ENCODE measurements at regions not wholly inside any gene's neighbourhood (a gene's known extent, or its start where the extent isn't known, plus 50 kb on each side); places are given as distances from the start of the nearest gene placed in this dataset.

DNA sequence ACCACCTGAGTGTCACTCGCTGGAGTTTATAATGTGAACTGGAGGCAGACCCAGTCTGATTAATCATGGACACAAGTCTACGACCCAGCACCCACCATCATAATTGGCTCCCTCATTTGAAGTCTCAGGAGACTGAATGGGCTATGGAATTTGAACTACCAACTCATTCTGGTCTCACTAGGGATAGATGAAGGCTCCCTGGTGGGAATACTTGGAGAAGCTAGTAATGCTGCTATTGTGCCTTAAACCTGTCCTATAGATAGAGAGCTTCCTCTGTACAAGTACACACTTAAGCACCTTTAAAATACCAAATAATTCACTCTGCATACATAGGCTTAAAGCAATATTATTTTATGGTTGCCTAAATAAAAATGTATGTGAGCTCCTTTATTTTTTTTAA is 90.8 kb upstream of the SMARCAD1 start:
- Histone ChIP-seq H3K4me3 (no peak overlapping the region), H3K4me2 (ENCODE audit: control insufficient read depth, insufficient read depth) (no peak overlapping the region), H3K79me2 (ENCODE audit: control insufficient read depth, insufficient read depth, low read length) (no peaks in the 10 kb centered on the region), H3K27me3 (replicated peaks in 1 of 2; ENCODE audit: control insufficient read depth in 2 of 2, insufficient read depth in 2 of 2, low read length in 1 of 2) (no peaks in the 10 kb centered on the region), H3K9me3 (replicated peaks; ENCODE audit: control insufficient read depth, insufficient read depth, low read length) (no peaks in the 10 kb centered on the region), H3K4me1 (ENCODE audit: control insufficient read depth, insufficient read depth, low read length) (no peaks in the 10 kb centered on the region), H3K27ac (ENCODE audit: control insufficient read depth, insufficient read depth) (no peak overlapping the region), H3K9ac (ENCODE audit: control insufficient read depth, insufficient read depth, low read length) (no peak overlapping the region), H3K36me3 (ENCODE audit: control insufficient read depth in 2 of 2, insufficient read depth in 2 of 2, low read length in 1 of 2) (no peaks in the 10 kb centered on the region), H4K20me1 (ENCODE audit: control insufficient read depth, insufficient read depth) (no peaks in the 10 kb centered on the region), H2AFZ (ENCODE audit: control insufficient read depth, low read depth, low read length) (no peak overlapping the region)
- no peak for FAIRE-seq
- in situ Hi-C loops (cut with MboI), result no loop called here
- DNase-seq (ENCODE audit: low read depth, low spot score), result no peak
- no peak for ATAC-seq
- ChIA-PET CTCF (no interaction called here), POLR2A (no interaction called here), SMC1A (ENCODE audit: uncharacterized antibody, unreplicated experiment) (interaction anchor here (0.9 to 1.5 kb wide), 2 partner anchors 15 to 33 kb away, joined by 3 read pairs; no protein-coding TSS in a partner anchor), RAD21 (ENCODE audit: unreplicated experiment) (no interaction called here)
- no TSS peak for BruUV-seq (replicated peaks)
- WGBS (ENCODE audit: insufficient coverage, insufficient replicate concordance, low lambda C conversion rate, missing lambda C conversion rate), result 25% methylated on average over 2 of the region's 2 CpGs
- intact Hi-C loops (cut with micrococcal nuclease; ENCODE audit: unreplicated experiment), result no loop called here
- TF ChIP-seq CBFB (IDR thresholded peaks at IDR 0.05; ENCODE audit: low read depth), result no peak
- no peak for TF ChIP-seq EGR1 (IDR thresholded peaks at IDR 0.05; ENCODE audit: borderline replicate concordance in 1 of 2, low read depth in 2 of 2, low read length in 2 of 2)
- TF ChIP-seq, protein P1, sequence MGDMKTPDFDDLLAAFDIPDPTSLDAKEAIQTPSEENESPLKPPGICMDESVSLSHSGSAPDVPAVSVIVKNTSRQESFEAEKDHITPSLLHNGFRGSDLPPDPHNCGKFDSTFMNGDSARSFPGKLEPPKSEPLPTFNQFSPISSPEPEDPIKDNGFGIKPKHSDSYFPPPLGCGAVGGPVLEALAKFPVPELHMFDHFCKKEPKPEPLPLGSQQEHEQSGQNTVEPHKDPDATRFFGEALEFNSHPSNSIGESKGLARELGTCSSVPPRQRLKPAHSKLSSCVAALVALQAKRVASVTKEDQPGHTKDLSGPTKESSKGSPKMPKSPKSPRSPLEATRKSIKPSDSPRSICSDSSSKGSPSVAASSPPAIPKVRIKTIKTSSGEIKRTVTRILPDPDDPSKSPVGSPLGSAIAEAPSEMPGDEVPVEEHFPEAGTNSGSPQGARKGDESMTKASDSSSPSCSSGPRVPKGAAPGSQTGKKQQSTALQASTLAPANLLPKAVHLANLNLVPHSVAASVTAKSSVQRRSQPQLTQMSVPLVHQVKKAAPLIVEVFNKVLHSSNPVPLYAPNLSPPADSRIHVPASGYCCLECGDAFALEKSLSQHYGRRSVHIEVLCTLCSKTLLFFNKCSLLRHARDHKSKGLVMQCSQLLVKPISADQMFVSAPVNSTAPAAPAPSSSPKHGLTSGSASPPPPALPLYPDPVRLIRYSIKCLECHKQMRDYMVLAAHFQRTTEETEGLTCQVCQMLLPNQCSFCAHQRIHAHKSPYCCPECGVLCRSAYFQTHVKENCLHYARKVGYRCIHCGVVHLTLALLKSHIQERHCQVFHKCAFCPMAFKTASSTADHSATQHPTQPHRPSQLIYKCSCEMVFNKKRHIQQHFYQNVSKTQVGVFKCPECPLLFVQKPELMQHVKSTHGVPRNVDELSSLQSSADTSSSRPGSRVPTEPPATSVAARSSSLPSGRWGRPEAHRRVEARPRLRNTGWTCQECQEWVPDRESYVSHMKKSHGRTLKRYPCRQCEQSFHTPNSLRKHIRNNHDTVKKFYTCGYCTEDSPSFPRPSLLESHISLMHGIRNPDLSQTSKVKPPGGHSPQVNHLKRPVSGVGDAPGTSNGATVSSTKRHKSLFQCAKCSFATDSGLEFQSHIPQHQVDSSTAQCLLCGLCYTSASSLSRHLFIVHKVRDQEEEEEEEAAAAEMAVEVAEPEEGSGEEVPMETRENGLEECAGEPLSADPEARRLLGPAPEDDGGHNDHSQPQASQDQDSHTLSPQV (IDR thresholded peaks at IDR 0.05), result no peak
- no peak for TF ChIP-seq HDAC2 (IDR thresholded peaks at IDR 0.05)
- no peak for TF ChIP-seq POU2F2 (IDR thresholded peaks at IDR 0.05; ENCODE audit: borderline replicate concordance, low read depth, low read length)
- TF ChIP-seq, protein P2, sequence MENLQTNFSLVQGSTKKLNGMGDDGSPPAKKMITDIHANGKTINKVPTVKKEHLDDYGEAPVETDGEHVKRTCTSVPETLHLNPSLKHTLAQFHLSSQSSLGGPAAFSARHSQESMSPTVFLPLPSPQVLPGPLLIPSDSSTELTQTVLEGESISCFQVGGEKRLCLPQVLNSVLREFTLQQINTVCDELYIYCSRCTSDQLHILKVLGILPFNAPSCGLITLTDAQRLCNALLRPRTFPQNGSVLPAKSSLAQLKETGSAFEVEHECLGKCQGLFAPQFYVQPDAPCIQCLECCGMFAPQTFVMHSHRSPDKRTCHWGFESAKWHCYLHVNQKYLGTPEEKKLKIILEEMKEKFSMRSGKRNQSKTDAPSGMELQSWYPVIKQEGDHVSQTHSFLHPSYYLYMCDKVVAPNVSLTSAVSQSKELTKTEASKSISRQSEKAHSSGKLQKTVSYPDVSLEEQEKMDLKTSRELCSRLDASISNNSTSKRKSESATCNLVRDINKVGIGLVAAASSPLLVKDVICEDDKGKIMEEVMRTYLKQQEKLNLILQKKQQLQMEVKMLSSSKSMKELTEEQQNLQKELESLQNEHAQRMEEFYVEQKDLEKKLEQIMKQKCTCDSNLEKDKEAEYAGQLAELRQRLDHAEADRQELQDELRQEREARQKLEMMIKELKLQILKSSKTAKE (IDR thresholded peaks at IDR 0.05; ENCODE audit: low read depth, poor library complexity, severe bottlenecking), result no peak
- TF ChIP-seq, protein P3, sequence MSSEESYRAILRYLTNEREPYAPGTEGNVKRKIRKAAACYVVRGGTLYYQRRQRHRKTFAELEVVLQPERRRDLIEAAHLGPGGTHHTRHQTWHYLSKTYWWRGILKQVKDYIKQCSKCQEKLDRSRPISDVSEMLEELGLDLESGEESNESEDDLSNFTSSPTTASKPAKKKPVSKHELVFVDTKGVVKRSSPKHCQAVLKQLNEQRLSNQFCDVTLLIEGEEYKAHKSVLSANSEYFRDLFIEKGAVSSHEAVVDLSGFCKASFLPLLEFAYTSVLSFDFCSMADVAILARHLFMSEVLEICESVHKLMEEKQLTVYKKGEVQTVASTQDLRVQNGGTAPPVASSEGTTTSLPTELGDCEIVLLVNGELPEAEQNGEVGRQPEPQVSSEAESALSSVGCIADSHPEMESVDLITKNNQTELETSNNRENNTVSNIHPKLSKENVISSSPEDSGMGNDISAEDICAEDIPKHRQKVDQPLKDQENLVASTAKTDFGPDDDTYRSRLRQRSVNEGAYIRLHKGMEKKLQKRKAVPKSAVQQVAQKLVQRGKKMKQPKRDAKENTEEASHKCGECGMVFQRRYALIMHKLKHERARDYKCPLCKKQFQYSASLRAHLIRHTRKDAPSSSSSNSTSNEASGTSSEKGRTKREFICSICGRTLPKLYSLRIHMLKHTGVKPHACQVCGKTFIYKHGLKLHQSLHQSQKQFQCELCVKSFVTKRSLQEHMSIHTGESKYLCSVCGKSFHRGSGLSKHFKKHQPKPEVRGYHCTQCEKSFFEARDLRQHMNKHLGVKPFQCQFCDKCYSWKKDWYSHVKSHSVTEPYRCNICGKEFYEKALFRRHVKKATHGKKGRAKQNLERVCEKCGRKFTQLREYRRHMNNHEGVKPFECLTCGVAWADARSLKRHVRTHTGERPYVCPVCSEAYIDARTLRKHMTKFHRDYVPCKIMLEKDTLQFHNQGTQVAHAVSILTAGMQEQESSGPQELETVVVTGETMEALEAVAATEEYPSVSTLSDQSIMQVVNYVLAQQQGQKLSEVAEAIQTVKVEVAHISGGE (CRISPR knock-in tag; IDR thresholded peaks at IDR 0.05), result no peak
- TF ChIP-seq NBN (IDR thresholded peaks at IDR 0.05), result no peak
- TF ChIP-seq POLR2A (IDR thresholded peaks at IDR 0.05; ENCODE audit: low read depth, low read length), result no peak
- TF ChIP-seq ZNF207 (IDR thresholded peaks at IDR 0.05; ENCODE audit: borderline replicate concordance), result no peak
- no peak for TF ChIP-seq DPF2 (IDR thresholded peaks at IDR 0.05)
- TF ChIP-seq MYB (IDR thresholded peaks at IDR 0.05; ENCODE audit: borderline replicate concordance, low read depth, low read length), result no peak
- TF ChIP-seq, protein P4, sequence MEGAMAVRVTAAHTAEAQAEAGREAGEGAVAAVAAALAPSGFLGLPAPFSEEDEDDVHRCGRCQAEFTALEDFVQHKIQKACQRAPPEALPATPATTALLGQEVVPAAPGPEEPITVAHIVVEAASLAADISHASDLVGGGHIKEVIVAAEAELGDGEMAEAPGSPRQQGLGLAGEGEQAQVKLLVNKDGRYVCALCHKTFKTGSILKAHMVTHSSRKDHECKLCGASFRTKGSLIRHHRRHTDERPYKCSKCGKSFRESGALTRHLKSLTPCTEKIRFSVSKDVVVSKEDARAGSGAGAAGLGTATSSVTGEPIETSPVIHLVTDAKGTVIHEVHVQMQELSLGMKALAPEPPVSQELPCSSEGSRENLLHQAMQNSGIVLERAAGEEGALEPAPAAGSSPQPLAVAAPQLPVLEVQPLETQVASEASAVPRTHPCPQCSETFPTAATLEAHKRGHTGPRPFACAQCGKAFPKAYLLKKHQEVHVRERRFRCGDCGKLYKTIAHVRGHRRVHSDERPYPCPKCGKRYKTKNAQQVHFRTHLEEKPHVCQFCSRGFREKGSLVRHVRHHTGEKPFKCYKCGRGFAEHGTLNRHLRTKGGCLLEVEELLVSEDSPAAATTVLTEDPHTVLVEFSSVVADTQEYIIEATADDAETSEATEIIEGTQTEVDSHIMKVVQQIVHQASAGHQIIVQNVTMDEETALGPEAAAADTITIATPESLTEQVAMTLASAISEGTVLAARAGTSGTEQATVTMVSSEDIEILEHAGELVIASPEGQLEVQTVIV (IDR thresholded peaks at IDR 0.05; ENCODE audit: borderline replicate concordance, partially characterized antibody), result no peak
- TF ChIP-seq TCF3 (IDR thresholded peaks at IDR 0.05; ENCODE audit: borderline replicate concordance, insufficient read depth, low read depth, low read length), result no peak

Data from GM12878 (cell line).